Activated naive CD4-positive, alpha-beta T cell treated with Interleukin-2 at 50 U/mL for 16 hours (primary cell): ENCODE measurements at regions not wholly inside any gene's neighbourhood (a gene's known extent, or its start where the extent isn't known, plus 50 kb on each side); places are given as distances from the start of the nearest gene placed in this dataset.

Source experiments
- DNase-seq: peaks from one replicate; pipeline ENCODE4 v3.0.0-alpha.2; 2020

- DNase-seq, result no peak
These were observed 70.0 kb upstream of the INPP5A start for GRCh38 chr10:132467464-132468149.

GRCh38 chr10:132468216-132468615, 69.4 kb upstream of the INPP5A start:
- no peak for DNase-seq

- no peak for DNase-seq
These were observed 68.9 kb upstream of the INPP5A start for GRCh38 chr10:132468651-132469050.

GRCh38 chr10:132469197-132469884, 68.2 kb upstream of the INPP5A start:
- no peak for DNase-seq

- DNase-seq, result peak; percentile 28
These were observed 67.0 kb upstream of the INPP5A start for GRCh38 chr10:132470410-132471124.

GRCh38 chr10:132471125-132471451, 66.5 kb upstream of the INPP5A start:
- no peak for DNase-seq

- DNase-seq, result no peak
These were observed 66.1 kb upstream of the INPP5A start for GRCh38 chr10:132471484-132471883.

GRCh38 chr10:132475086-132475485, 62.5 kb upstream of the INPP5A start:
- DNase-seq, result no peak

- DNase-seq, result no peak
These were observed 61.2 kb upstream of the INPP5A start for GRCh38 chr10:132476146-132477065.

- no peak for DNase-seq
These were observed 60.6 kb upstream of the INPP5A start for GRCh38 chr10:132477066-132477397.

GRCh38 chr10:132477398-132478340, 59.9 kb upstream of the INPP5A start:
- DNase-seq, result no peak

- no peak for DNase-seq
These were observed 59.1 kb upstream of the INPP5A start for GRCh38 chr10:132478341-132479023.

- DNase-seq, result no peak
These were observed 58.5 kb upstream of the INPP5A start for GRCh38 chr10:132479024-132479602.

GRCh38 chr10:132479603-132480221, 57.9 kb upstream of the INPP5A start:
- DNase-seq, result no peak

- DNase-seq, result no peak
These were observed 57.2 kb upstream of the INPP5A start for GRCh38 chr10:132480356-132480755.

GRCh38 chr10:132481690-132482089, 55.9 kb upstream of the INPP5A start:
- no peak for DNase-seq

GRCh38 chr10:132482090-132482800, 55.3 kb upstream of the INPP5A start:
- no peak for DNase-seq

GRCh38 chr10:132483394-132483793, 54.2 kb upstream of the INPP5A start:
- no peak for DNase-seq

GRCh38 chr10:132484922-132485321, 52.7 kb upstream of the INPP5A start:
- no peak for DNase-seq

GRCh38 chr10:132485391-132485790, 52.2 kb upstream of the INPP5A start:
- DNase-seq, result no peak
